Lower lobe of right lung (tissue), 2 donors: ENCODE measurements at regions not wholly inside any gene's neighbourhood (a gene's known extent, or its start where the extent isn't known, plus 50 kb on each side); places are given as distances from the start of the nearest gene placed in this dataset.

Experiments used
- ATAC-seq, 2 donors: fragments of 200-7000 bp; cut with Tn5 transposase; one replicate each; pipeline ENCODE4 v1.9.1; 2020 to 2022; ENCODE audit warnings: mild to moderate bottlenecking in 2 of 2, moderate library complexity in 2 of 2
- DNase-seq: peaks from one replicate; pipeline ENCODE4 v3.0.0-alpha.2; 2020
- H3K27ac ChIP-seq: fragments of 200-600 bp; one replicate; pipeline ENCODE4 v1.8.0; 2022
- H3K27me3 ChIP-seq: fragments of 200-600 bp; one replicate; pipeline ENCODE4 v1.8.0; 2022; ENCODE audit warnings: low read depth
- H3K36me3 ChIP-seq: fragments of 200-600 bp; one replicate; pipeline ENCODE4 v1.8.0; 2022; ENCODE audit warnings: mild to moderate bottlenecking
- H3K4me1 ChIP-seq: fragments of 200-600 bp; one replicate; pipeline ENCODE4 v1.8.0; 2022
- H3K4me3 ChIP-seq: fragments of 200-600 bp; one replicate; pipeline ENCODE4 v1.8.0; 2022; ENCODE audit warnings: mild to moderate bottlenecking
- H3K9me3 ChIP-seq: fragments of 200-600 bp; one replicate; pipeline ENCODE4 v1.8.0; 2022
- CTCF ChIP-seq: fragments of 200-600 bp; IDR thresholded peaks from one replicate; pipeline ENCODE4 v1.8.0; 2022; ENCODE audit warnings: antibody characterized with exemption, mild to moderate bottlenecking
- intact Hi-C: fragments of 100-400 bp; cut with DNase I; formaldehyde crosslinking; loops from one replicate; pipeline ENCODE4 v1.11.0; 2022
- donor health status: DM: no; HTN: yes; CAD: no; lungs with severe emphysema.

DNA sequence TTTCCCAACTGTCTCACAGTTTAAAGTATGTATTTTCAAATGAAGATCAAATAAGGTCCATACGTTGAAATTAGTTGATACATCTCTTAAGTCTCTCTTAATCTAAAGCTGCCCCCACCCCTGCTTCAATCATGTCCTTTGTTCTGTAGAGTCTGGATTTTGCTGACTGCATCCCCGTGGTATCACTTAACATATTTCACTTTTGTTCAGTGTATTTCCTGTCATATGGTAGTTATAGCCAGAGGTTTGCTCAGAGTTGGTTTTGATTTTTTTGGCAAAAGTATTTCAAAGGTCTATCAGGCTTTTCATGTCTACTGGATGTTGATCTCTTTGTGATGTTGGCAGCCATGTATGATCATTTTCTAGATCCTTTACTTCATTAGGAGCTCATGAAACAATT is 54.4 kb upstream of the ARID5B start:
- no peaks in the 10 kb centered on the region for H3K36me3 ChIP-seq
- ATAC-seq, result no peak
- no peaks in the 10 kb centered on the region for H3K27me3 ChIP-seq
- H3K9me3 ChIP-seq, result no peaks in the 10 kb centered on the region
- DNase-seq, result no peak
- H3K4me3 ChIP-seq, result no peak overlapping the region
- H3K4me1 ChIP-seq, result no peaks in the 10 kb centered on the region
- no peak for TF ChIP-seq CTCF
- no peak overlapping the region for H3K27ac ChIP-seq
- intact Hi-C loops, result no loop called here

DNA sequence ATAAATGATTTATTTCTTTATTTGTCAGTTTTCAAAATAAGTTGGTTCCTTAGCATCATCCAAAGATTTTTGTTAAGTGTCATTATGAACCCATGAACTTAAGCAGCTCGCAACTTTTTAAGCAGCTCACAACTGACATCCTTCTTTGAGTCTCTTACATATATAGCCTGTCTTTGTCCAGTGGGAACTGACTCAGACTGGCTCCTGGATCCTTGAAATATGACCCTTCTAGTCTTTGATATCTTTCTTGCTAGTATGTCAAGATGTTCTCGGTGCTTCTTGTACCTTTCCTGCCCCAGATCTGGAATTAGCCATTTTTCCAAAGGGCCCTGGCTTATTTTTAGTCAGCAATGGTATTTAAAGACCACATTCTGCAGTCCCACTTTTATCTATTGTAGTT is 53.9 kb upstream of the ARID5B start:
- no peak for TF ChIP-seq CTCF
- no peak overlapping the region for H3K4me3 ChIP-seq

DNA sequence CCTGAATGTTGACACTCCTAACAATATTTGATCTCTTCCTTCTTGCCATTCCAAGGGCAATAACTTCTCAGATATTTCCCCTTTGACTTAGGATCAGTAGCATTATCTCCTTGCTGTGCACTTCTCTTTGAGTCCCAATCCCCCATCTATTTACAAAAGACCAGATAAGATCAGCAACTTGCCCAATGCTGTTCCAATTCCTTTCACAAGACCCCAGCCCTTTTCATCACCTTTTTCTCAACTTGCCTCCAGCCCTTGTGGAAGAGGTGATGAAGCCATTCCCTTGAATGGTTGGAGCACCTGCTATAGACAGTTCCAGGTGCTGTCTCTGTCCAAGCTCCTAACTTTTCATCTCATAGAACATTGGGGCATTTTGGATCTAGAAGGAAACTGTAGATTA is 51.1 kb upstream of the ARID5B start:
- intact Hi-C loops, result no loop called here
- no peaks in the 10 kb centered on the region for H3K4me1 ChIP-seq
- H3K27me3 ChIP-seq, result no peaks in the 10 kb centered on the region
- TF ChIP-seq CTCF, result no peak
- H3K4me3 ChIP-seq, result no peak overlapping the region
- DNase-seq (no peak), ATAC-seq (no peak)
- no peaks in the 10 kb centered on the region for H3K9me3 ChIP-seq
- H3K27ac ChIP-seq, result no peak overlapping the region
- H3K36me3 ChIP-seq, result no peaks in the 10 kb centered on the region

More for the DNA sequence above, 53.9 kb upstream of the ARID5B start:
- Histone ChIP-seq H3K9me3 (no peaks in the 10 kb centered on the region), H3K27ac (no peak overlapping the region), H3K36me3 (no peaks in the 10 kb centered on the region), H3K27me3 (no peaks in the 10 kb centered on the region), H3K4me1 (no peaks in the 10 kb centered on the region)
- intact Hi-C loops, result no loop called here
- DNase-seq (no peak), ATAC-seq (no peak)
